NCI-H1417 (cell line): ENCODE measurements at regions not wholly inside any gene's neighbourhood (a gene's known extent, or its start where the extent isn't known, plus 50 kb on each side); places are given as distances from the start of the nearest gene placed in this dataset.
A peak's percentile ranks its signal among the peaks of the same experiment; 100 is the strongest.
"Not testable (repeated sequence)": the region's sequence is repeated elsewhere in the genome, so short reads cannot be mapped to it uniquely, and the experiment has no call there.

Experiments used
- DNase-seq, 3 experiments: peaks; one replicate each; lab custom pipeline; 2025; lab: John Stamatoyannopoulos, UW

DNA sequence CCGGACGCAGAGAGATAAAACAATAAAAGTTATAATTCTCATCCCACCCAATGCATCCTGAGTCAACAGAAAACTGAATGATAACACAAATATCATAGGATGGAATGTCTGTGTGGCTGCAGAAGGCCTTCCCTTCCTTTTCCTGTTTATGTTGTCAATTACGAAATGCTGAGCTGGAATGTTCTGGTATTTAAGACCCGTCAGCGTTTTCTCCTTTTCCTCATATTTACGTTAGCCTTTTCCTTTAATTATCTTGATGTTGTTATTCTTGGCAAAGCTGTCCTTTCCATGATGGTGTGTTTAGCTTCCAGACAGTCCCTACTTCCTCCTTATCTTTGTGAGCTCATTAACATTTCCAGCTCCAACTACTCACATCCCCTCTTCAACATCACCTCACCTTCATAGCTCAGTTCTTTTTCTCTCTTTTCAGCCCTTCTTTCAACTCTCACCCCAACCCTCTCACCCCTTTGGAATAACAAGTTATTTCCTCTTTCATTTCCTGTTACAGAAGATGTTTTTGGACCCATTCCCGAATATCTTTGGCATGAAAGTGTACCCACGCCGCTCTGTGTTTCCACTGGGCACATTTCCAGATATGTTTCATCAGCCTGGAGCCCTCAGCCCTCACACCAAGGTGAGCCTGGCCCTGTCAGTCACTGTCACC lies 221.6 kb downstream of the NR2F1-AS1 start:
- DNase-seq, result no peak

GRCh38 chr5:93358176-93358575 lies 222.8 kb downstream of the NR2F1-AS1 start:
- DNase-seq, result no peak

DNA sequence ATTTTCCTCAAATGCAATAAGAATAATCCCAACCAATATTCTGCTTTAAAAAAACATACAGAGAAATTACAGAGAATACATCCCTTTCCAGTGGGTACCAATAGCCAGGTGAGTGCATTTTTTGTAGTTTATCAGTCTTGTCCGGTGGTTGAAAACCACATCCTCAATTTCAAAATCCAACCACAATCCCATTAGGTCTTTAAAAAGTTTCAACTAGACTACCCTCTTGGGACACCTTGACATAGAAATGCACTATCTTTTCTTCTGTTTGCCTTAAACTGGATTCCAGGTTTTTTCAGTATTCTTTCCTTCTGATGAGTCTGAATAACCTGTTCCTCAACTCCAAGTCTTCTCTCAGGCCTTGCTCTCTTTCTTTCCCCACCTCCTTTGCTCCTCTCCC lies 223.3 kb downstream of the NR2F1-AS1 start:
- DNase-seq, result no peak

DNA sequence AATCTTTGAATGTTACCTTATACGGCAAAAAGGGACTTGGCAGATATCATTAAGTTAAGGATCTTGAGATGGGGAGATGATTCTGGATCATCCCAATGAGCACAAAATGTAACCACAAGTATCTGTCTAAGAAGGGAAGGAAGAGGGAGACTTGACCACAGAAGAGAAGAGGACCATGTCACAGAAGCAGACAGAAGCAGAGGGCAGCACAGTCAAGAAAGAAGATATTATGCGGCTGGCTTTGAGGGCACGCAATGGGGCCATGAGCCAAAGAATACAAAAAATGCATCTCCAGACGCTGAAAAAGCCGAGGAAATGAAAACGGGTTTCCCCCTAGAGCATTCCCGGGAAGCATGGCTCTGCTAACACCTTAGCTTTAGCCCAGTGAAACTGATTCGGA lies 225.3 kb downstream of the NR2F1-AS1 start:
- DNase-seq, result no peak

GRCh38 chr5:93352186-93352585 lies 228.8 kb downstream of the NR2F1-AS1 start:
- DNase-seq, result no peak

GRCh38 chr5:93349613-93350012 lies 231.4 kb downstream of the NR2F1-AS1 start:
- peak in 1 of 3 experiments; percentile 20 for DNase-seq

- no peak for DNase-seq
These were observed 232.8 kb downstream of the NR2F1-AS1 start for GRCh38 chr5:93348231-93348630.

DNA sequence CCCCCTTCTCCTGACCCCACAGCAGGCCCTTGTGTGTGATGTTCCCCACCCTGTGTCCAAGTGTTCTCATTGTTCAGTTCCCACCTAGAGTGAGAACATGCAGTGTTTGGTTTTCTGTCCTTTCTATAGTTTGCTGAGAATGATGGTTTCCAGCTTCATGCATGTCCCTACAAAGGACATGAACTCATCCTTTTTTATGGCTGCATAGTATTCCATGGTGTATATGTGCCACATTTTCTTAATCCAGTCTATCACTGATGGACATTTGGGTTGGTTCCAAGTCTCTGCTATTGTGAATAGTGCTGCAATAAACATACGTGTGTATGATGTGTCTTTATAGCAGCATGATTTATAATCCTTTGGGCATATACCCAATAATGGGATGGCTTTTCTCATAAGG lies 234.2 kb downstream of the NR2F1-AS1 start:
- DNase-seq, result not testable (repeated sequence)

DNA sequence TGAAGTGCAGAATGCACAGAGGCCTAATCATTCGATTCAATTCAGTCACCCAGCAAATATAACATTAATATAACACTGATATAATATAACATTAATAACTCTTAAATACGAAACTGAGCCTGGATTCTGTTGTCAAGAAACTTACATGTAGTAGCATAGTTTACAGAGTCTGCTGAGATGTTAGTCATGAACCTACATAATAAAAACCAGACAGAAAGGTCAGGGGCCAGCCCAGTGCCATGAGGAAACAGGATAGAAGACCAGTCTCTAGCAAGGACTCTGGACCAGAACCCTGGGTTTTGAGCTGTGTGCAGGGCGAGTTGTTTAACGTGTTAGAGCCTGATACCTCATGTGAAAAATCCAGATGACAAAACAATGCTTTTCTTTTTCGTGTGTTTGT lies 234.7 kb downstream of the NR2F1-AS1 start:
- no peak for DNase-seq

DNA sequence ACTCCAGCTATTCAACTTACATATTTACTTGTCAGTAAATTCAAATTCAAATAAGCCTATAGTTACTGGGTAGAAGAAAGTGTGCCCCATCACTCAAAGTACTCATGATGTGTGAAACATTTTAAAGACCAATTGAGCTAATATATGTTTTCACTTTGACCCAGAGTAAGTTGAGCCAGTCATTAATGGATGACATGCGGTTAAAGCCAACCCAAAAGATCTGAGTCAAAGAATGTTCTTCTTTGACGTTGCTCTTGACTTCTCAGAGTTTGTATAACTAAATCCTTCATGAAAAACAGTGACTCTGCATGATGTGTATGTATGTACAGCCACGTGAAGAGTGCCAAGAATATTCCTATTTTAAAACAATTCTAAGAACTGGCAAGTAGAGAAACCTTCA lies 237.4 kb downstream of the NR2F1-AS1 start:
- DNase-seq, result no peak

- peak; percentile 1 to 28 (median 9) for DNase-seq
These were observed 238.4 kb downstream of the NR2F1-AS1 start for GRCh38 chr5:93342563-93343061.

DNA sequence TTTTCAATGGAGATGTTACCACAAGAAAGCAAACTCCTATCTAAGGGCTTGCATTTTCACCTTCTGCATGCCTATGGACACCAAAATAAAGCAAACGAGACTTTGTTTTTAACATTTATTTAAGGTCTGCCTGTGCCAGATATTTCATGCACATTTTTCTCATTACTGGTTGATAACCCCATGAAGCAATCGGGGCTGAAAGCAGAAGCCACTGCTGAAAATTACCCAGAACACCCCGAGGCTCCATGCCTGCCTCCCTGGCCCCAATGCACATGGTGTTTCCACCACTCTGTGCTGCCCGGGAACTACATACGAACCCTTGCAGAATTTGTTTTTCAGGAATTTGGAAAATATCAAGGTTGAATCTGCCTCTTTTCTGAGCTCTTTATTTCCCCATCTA lies 240.1 kb downstream of the NR2F1-AS1 start:
- no peak for DNase-seq

DNA sequence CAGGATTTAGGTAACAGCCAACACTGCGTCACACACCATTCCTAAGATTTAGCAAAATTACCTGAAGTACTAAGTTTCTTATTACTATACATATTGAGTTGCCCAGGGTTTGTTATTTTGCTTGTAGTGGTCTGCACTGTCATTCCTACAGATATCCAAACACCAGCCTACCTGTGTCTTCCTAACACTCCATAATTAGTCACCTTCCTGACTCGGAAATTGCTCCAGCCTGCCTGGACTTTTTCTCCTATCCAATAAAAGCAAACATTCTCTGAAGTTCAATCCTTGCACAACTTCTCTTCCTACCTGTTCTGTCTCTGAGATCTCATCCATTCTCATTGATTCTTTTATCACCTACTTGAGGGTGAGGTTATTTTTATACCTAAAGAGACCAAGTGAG lies 243.9 kb downstream of the NR2F1-AS1 start:
- no peak for DNase-seq

DNA sequence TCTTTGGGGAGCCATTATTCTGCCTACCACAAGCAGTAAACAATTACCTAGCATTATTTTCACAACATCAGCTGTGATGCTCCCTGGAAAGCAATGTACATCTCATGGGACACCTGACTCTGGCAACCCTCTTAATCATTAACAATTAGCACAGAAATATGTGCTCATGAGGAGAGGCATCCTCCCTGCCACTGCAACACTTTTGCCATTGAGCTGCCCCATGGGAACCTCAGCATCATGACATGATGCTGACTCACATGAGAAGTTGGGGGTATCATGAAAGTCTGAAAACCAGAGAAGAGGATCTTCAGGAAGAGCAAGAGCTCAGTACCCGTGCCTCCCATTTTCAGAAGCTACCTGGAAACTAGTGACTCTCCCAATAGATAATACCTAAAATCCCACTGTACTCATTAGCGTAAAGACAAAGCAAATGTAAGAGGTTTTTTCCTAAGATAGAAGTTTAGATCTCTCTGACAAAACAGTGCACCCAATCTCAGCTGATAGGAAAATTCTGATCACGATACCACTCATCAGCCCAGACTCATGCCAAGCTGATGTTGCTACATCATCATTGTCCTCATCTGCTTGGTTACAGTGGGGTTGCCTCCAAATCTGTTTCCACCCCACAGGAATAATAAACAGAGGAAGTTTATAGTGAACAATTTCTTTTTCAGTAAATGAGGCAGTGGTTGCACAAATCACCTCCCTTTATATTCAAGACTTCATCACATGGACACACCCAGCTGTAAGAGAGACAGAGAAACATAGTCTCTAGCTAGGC lies 244.5 kb downstream of the NR2F1-AS1 start:
- no peak for DNase-seq

DNA sequence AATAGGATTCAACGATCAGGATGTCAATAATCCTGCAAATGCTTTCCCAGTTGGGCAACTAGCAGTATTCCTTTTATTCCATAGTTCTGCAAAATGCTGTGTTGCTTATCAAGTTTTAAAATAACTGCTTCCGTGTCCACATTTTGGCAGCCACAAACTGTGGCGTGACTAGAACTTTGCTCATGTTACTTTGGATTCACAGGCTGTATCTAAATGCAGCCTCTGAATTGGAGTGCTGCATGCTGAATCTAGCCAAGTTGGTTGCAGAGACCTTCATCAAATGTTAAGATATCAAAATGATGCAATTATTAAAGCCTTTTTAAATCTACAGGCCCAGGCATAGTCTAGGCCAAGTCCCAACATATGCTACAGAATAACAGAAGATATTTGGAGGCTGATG lies 249.2 kb downstream of the NR2F1-AS1 start:
- no peak for DNase-seq

GRCh38 chr5:93331241-93331640 lies 249.8 kb downstream of the NR2F1-AS1 start:
- no peak for DNase-seq

- DNase-seq, result no peak
These were observed 250.5 kb downstream of the NR2F1-AS1 start for GRCh38 chr5:93330506-93330905.

- DNase-seq, result no peak
These were observed 251.3 kb downstream of the NR2F1-AS1 start for GRCh38 chr5:93329756-93330155.

GRCh38 chr5:93328833-93329232 lies 252.2 kb downstream of the NR2F1-AS1 start:
- DNase-seq, result no peak

GRCh38 chr5:93327605-93328004 lies 253.4 kb downstream of the NR2F1-AS1 start:
- DNase-seq, result no peak

DNA sequence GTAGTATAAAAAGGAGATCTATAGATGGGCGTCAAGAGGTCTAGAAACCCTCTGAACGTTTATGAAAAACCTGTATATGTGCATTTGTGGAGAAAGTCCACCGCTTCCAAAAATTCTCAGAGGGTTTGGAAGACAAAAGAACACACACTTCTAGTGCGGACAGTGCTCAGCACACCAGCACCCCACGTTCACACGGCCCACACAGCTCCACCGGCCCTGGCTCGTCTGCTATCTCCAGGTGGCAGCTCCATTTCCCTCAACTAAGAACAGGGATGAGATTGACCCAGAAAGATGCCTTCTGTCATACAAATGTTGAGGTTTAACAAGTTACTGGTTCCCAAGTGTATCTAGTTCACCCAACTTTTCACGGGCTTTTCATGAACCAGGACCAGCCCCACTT lies 255.1 kb downstream of the NR2F1-AS1 start:
- DNase-seq, result no peak

DNA sequence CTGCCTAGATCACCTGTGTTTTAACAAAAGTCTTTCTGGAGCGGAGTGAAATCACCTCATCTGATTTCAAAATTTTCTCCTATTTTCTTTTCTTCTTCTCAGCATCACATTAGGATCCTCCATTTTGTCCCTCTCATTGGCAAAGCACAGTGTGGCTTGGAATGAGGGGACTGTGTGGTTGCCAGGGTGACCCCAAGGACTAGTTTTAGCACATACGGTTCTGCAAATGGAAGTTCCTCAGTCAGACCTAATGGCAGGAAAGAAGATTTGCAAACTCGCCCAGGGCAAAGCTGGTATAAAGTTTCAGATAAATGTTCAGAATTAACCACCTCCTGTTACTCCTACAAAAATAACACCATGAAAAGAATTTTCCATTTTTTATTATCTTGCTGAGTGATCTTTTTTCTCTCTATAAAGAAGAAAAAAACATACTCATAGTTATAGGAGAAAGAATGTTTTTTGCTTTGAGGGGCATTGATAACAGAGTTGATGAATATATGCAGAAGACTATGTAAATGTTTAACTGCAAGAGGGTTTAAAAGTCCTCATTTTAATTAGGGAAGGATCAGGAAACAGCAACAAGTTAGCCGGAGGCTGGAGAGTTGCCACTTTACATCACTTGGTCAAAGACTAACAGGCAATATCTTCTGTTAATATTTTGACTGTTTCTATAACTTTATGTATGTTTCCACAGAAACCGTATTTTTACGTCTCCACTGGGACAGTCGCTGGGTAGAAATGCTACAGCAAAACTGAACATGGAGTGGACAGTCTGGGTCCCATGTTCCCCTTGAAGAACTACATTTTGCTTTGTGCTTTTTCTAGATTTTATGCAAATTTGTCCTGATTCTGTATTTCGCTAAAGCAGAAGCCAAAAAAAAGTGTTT lies 257.8 kb downstream of the NR2F1-AS1 start:
- DNase-seq, result peak in 1 of 3 experiments; percentile 37
